HuH-7 (cell line): ENCODE measurements at regions not wholly inside any gene's neighbourhood (a gene's known extent, or its start where the extent isn't known, plus 50 kb on each side); places are given as distances from the start of the nearest gene placed in this dataset.

Source experiments
- DNase-seq: peaks from one replicate; pipeline ENCODE4 v3.0.0; 2011; ENCODE audit warnings: low spot score

GRCh38 chr6:76403064-76403463 is 330.6 kb upstream of the IMPG1 start:
- DNase-seq, result no peak

DNA sequence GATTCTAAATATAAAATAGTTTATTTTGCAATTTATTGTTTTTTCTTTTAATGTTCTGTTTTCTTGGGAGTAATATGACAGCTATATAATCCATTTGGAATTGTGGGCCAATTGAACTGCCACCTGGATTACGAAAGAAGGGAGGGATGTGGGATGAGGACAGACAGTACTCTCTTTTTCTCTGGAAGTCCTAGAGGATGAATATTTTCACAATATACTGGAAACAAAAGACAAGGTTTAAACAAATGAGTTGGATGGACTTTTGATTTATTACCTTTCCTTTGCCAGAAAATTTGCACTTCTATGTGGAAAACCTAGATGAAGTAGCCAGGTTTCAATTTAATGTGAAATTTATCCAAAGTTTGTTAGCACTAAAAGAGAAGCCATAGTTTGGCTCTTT is 325.5 kb upstream of the IMPG1 start:
- DNase-seq, result no peak

DNA sequence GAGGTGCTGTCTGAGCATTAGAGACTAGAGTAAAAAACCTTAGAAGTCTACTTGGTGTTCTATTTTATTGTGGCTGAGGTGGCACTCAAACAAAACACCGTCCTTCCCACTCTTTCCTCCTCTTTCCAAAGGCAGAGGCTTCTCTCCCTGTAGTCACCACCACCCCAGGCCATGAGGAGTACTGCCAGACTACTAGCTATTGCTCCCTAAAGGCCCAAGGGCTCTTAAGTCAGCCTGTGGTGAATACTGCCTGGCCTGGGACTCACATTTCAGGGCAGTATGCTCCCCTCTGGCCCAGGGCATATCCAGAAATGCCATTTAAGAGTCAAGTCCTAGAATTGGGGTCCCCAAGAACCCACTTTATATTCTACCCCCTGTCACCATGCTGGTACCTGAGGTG is 309.7 kb upstream of the IMPG1 start:
- DNase-seq, result no peak

DNA sequence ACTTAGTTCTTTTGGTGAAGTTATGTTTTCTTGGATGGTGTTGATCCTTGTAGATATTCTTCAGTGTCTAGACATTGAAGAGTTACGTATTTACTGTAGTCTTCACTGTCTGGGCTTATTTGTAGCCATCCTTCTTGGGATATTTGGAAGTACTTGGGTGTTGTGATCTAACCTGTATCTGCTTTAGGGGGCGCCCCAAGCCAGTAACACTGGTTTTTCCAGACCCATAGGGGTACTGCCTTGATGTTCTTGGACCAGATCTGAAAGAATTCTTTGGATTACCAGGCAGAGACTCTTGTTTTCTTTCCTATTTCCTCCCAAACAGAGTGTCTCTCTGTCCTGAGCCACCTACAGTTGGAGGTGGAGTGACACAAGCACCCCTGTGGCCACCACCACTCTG is 309.1 kb upstream of the IMPG1 start:
- DNase-seq, result no peak

DNA sequence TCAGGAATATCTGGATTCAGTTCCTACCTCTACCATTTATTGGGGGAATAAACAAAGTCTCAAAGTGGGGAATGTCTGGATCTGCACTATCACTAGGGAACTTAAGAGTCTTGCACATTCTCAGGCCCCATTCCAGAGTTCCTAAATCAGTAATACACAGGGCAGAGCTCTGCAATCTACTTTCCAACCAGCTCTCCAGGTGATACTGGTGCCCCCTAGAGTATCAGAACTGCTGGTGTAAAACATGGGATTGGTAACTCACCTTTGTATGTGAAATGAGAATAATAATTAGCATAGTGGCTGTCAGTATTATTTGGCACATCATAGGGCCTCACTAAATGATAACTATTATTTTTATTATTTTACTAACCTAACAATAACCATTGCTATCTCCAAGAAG is 278.8 kb upstream of the IMPG1 start:
- no peak for DNase-seq

GRCh38 chr6:76347539-76347938 is 275.1 kb upstream of the IMPG1 start:
- DNase-seq, result no peak

- DNase-seq, result no peak
These were observed 270.2 kb upstream of the IMPG1 start for GRCh38 chr6:76342611-76343160.

GRCh38 chr6:76330031-76330430 is 257.6 kb upstream of the IMPG1 start:
- DNase-seq, result no peak

DNA sequence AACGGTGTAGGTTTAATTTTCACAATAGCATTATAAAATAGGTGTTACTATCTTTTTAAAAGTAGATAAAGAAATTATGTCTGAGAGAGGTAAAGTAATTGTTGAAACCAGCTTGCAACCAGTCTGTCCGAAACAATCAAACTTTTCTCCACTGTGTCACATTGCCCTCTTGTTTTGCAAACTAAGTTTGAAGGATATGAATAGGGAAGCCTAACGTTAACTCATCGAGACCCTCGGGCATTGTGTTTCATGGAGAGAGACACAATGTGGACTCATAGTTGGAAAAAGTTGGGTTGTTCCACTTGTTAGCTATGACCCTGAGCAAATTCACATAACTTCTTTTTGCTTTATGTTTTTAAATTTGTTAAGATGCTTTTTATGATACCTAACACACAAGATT is 254.4 kb upstream of the IMPG1 start:
- DNase-seq, result no peak
